GM11168 (cell line): ENCODE measurements at regions not wholly inside any gene's neighbourhood (a gene's known extent, or its start where the extent isn't known, plus 50 kb on each side); places are given as distances from the start of the nearest gene placed in this dataset.
"Not testable (repeated sequence)": the region's sequence is repeated elsewhere in the genome, so short reads cannot be mapped to it uniquely, and the experiment has no call there.

Experiments used
- in situ Hi-C: fragments of 300-500 bp; cut with MboI; formaldehyde crosslinking; loops from one replicate; pipeline ENCODE4 v1.12.0; 2022; ENCODE audit warnings: low sequenced_read_pairs; ENCODE audit not compliant: unreplicated experiment

DNA sequence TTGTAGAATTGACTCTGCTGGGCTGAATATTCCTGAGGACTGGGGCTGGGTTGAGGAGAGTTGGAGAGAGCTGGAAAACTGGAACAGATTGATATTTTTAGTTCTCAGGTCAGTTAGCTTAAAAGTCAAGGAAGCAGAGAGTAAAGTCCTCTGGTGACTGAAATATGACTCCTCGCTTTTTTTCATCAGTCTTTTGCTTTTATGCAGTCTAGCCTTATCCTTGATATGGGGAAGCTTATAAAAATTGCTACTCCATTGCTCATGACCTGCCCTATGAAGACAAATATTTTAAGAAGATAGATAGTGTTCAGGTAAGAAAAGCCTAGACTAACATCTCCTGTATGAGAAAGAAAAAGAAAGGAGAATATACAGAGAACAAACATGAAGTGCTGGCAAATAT, 152.7 kb downstream of the C4orf33 start:
- in situ Hi-C loops, result no loop called here

DNA sequence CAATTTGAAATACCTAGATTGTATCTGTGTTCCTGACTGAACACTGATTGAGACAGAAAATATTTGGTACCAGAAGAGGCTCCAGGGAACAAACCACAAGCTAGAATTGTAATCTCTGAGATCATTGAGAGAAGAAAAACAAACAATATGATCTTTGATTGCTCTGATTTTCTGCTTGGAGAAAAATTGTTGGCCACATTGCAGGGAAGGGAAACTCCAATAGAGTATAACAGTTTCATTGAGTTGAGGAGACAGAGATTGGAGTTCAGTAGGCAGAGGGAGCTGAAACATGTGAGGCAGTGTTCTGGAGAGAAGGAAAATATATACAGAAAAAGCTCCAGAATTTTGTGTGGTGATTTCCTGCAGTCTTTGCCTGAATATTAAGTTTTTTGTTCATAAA, 158.2 kb downstream of the C4orf33 start:
- in situ Hi-C loops, result no loop called here

DNA sequence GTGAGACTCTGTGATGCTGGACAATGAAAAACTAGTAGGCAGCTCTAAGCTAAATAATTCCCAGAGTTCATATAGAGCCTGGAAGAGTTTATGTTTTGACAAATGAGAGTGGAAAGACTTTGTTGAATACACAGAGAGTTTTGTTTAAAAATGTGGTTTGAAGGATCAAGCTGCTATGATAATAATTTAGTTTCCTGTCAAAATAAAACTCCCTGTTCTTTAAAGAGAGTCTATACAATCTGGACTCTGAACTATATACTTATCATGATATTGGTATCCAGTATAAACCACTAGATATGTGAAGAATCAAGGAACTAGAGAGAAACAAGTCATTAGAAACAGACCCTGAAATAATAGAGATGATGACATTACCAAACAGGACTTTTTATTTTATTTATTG, 158.6 kb downstream of the C4orf33 start:
- in situ Hi-C loops, result no loop called here

DNA sequence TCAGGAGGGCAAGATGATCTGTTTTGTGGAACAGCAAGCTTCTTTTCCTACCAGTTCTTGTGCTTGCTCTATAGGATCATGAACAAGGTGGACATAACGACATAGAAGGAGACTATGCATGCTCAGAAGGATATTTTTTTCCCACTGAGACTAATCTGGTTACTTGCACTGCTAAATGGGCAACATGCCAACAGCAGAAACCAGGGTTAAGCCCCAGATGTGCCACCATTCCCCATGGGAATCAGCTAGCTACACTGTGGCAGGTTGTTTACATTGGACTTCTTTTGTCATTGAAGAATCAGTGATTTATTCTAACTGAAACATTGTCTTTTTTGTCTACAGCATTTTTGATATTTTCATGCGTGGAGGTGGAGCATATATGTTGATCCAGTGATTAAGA, 165.6 kb downstream of the C4orf33 start:
- in situ Hi-C loops, result no loop called here

DNA sequence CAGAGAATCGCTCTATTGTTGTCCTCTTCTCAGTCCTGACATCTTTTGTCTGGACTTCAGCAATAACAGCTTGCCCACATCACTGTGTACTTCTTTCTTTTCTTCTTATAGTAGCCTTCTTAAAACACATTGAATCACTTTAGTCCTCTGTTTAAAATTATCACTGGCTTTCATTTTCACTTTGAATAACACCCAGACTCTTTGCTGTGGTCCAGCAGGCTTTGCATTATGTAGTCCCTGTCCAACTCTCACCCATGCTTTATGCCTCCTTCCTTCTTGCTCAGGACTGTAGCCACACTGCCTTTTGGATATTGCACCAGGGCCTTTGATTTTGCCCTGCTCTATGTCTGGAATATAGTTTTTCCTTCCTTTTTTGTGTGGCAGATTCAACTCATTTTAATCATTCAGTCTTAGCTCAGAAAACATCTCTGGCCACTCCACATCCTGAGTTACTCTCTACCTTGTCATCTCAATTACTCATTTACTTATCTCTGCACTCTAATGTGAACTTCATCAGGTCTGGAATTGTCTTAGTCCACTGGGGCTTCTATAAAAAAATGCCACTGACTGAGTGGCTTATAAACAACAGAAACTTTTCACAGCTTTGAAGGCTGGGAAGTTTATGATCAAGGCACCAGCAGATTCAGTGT, 168.2 kb downstream of the C4orf33 start:
- in situ Hi-C loops, result no loop called here

DNA sequence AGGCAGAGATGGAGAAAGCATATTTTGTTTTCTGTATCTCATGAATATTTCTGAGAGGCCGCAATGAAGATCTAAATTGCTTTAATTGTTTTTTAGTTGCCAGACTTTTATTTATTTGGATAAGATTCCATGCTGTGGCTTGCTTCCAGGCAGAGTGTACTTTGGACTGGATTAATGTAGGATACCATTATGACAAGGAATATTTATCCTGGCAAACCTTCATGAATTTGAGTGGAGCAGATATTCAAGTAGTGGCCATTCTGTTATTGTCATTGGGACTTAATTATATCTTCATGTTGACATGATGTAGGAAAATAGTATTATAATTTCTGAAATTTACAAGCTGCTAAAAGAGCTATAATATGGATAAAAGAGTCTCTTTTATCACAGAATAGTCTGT, 182.9 kb downstream of the C4orf33 start:
- in situ Hi-C loops, result no loop called here

DNA sequence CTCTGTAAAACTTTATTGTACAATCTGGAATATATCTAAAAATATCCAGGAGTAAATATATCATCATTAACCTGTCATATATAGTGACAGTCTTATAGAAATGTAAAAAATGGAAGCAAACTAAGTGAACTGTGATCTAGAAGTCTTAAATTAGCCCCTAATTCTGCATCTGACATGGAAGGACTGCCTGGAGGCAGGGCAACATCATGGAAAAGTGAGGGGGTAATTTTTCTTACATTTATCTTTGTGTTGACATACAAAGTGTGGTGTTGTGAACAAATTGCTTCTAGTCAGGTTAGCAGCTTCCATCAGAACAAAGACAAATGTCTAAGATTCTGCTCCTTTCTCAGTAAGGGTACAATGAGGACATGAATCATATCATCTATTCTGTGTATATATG, 186.3 kb downstream of the C4orf33 start:
- in situ Hi-C loops, result no loop called here

DNA sequence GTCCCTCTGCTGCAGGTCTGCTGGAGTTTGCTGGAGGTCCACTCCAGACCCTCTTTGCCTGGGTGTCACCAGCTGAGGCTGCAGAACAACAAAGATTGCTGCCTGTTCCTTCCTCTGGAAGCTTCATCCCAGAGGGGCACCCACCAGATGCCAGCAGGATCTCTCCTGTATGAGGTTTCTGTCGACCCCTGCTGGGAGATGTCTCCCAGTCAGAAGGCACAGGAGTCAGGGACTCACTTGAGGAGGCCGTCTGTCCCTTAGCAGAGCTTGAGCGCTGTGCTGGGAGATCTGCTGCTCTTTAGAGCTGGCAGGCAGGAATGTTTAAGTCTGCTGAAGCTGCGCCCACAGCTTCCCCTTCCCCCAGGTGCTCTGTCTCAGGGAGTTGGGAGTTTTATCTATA, 196.2 kb downstream of the C4orf33 start:
- in situ Hi-C loops, result not testable (repeated sequence)

DNA sequence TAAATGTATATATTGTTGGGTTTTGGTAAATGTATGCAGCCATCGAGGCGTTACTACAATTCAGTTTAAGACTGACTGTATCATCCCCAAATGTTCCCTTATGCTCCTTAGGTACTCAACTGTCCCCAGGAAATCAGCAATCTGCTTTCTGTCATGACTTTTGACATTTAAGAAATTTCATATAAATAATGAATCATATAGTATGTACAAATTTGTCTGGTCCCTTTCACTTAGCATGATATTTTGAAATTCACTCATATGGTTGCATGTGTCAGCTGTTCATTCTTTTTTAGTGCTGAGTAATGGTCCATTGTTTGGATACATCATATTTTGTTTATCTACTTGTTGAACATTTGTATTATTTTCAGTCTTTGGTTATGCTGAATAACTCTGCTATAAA, 218.8 kb downstream of the C4orf33 start:
- in situ Hi-C loops, result no loop called here

DNA sequence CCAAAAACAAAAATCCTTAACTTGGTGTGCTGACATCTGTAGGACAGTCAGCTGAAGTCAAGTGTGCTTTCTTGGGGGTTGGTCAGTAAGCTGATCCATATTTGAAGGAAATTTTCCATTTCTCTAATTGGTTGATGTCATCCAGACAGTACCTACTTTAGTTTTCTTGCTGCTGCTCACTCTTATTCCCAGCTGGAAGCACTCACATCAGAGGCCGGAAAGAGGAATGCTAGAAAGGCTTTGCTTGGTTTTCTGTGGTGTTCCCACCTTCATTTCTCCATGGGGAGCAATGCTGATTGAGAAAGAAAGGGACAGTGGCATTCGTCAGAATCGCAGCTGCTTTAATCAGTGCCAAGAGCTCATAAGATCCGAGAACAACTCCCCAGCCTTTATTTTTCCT, 227.0 kb downstream of the C4orf33 start:
- in situ Hi-C loops, result no loop called here

DNA sequence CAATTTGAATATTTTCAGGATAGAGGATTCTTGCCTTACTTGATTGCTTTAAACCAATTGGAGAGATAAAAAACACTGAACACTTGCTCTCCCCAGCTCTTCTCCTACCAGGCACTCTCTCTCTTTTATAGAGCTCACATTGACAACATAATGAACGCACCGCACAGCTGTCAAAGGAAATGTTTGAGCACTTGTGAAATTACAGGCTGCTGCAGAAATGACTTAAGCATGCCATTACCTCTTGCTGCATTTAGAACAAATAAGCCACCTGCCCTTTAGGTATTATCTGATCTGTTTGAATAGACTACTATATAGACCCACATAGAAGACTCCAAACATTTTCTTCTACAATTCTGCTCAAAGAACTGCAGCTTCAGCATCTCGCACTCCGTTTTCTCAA, 227.7 kb downstream of the C4orf33 start:
- in situ Hi-C loops, result no loop called here

DNA sequence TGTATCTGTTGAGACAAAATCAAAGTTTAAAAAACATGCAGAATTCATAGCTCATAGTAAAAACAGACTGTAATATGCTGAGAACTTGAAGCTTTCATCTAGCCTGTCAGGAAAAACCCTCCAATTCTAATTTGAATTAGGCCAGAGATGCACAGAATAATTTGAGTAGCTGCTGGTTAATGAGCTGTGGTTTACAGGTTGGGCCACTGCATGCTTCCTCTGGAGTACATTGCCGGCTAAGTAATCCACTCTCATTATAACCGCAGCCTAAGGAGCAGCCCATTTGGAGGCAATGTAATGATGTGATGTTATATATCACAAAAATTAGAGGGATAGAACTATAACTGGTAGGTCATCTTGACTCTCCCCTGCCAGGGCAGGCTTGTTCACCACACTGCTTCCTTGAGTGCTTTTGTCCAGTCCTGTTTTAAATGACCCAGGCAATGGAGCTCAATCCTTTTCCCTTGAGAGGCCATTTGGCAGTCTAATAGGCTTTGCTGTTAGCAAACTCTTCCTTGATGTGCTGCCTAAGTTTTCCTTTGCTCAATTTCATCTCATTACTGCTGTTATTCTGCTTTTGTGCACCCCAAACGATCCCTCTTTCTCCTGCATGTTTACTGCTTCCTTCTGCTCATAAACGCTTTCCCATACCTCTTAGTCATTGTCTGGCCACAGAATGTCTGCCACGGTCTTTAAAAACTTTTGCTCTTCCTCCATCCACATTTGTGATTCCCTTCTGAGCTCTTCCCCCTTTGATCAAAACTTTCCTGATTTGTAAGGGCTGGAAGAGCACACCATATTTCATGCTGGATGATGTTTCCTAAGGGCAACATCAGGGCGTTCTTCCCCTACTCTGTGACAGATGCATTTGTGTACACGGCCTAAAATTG, 230.9 kb downstream of the C4orf33 start:
- in situ Hi-C loops, result no loop called here

DNA sequence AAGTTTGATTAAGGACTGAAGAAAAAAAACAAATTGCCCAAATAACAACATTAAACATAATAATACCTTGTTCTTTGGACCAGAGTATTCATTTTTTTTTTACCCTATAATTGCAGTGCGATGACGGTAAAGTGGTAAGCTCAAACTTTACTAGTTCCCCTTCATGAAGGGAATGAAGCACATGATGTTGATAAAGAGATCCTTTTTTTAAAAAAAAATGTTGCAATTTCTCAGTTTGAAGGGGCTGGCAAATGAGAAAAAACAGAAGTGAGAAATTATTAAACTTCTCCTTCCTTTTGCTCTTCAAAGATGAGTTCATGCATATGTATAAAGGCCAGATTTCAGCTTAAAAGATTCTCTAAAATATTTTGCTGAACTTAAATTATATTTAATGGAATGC, 231.7 kb downstream of the C4orf33 start:
- in situ Hi-C loops, result no loop called here

DNA sequence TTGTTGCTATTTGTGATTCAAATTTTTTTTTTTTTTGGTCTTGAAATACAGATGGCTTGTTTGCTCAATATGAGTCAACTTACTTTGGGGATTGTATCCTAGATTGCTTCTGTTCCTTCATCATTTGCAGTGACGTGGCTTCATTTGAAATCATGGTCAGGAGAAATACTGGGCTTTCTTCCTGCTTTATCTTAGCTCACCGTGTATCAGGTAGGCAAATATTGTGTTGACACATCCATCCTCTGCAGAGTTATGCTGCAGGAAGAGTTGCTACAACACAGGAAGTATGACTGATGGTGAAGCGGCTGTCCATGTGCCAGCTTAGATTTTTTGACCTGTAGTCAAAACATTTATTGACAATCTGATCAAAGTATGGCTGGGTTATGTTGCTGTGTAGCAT, 232.2 kb downstream of the C4orf33 start:
- in situ Hi-C loops, result no loop called here

DNA sequence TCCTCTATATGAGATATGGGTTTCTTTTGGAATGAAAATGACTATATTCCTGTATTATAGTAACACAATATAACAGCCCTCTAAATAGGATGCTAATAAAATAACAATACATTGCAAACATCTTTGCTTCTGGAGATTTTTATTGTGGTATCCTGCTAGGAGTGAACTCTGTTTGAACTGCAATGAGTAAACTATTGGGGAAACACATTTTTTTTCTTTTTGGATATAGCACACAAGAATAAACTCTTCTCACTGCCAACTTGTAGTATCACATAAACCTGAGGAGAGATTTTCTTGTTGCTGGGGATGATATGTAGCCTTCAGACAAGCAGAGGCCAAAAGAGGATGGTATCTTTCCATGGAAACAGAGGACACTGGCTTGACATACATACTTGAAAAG, 238.2 kb downstream of the C4orf33 start:
- in situ Hi-C loops, result no loop called here

DNA sequence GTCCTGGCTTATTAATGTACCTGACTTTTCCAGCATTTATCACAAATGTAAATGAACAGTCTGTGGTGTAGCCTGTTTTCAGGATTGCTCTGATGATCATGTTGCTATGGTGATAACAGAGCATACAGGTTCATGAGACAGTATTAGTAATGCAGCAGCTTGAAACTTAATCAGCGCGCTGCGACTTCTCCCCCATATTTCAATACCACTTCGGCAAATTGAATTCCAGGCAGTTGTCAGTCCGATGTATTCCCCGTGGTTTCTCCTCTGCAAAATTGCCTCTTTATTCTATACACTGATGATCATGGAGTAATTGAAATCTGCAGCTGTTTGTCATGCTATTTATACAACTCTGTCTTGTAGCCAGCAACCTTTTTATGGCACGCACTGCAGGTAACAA, 239.3 kb downstream of the C4orf33 start:
- in situ Hi-C loops, result no loop called here

DNA sequence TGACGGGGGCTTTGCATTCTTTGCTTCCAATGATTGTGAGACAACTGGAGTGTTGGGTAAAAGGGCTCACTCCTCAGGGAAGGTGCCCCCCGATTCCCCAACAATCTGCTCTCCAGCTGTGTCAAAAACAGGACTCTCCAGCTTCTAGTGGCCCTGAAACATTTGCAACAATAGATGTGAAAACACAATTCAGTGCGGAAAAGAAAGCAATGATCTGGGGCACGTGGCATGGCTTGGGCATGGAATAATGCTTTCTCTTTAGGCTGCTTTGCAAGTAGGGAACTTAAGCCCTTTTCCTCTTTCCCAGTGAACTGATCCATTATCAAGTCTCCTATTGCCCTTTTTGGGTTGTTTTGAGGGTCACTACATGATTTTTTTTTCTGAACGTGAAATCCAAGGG, 239.9 kb downstream of the C4orf33 start:
- in situ Hi-C loops, result no loop called here

DNA sequence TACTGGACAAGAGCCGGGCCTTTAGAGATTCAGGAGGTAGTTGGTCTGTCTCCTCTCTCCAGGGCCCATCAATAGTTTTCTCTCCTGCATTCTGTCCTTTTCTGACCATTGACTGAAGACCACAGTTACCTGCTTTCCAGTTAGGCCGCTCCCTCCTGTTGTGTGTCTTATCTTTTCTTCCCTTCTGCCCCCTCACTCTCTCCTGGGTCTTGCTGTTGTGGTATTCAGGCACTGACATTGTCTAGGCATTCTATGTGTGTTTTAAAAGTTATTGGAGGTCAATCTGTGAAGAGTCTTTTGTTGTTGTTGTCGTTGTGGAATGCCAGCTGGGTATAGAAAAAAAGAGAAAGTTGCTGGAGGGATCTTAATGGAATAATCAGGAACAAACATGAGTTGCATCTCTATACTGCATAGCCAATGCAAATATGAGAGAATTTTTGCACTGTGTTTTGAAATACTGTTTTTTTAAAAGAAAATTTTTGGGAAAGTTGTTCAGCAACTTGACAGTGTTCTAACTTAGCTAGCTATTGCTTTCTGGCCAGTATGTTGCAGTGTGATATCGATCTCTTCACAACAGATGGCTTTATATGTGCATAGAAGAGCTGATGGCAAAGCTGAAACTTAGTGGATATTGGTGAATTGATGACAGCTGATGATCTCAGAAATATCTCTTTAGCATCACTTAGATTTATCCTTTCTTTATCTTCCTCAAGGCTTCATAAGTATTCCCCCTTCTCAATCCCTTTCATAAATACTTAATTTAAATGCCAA, 240.7 kb downstream of the C4orf33 start:
- in situ Hi-C loops, result no loop called here

DNA sequence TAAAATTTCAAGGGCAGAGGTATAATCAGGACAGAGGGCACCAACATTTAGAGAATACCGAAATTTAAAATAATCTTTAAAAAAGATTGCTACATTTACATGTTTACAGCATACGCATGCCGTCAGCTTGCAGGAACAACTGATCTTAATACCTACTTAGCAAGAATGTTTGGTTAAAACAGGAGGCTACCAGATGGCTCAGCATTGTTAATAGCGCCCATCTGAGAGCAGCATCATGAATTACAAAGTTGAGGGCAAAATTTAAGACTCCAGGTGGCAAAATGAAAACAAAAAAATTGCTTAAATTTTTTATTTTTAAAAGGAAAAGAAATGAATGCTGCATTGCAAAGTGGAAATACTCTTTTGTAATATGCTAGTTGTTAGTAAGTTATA, 241.3 kb downstream of the C4orf33 start:
- in situ Hi-C loops, result no loop called here

DNA sequence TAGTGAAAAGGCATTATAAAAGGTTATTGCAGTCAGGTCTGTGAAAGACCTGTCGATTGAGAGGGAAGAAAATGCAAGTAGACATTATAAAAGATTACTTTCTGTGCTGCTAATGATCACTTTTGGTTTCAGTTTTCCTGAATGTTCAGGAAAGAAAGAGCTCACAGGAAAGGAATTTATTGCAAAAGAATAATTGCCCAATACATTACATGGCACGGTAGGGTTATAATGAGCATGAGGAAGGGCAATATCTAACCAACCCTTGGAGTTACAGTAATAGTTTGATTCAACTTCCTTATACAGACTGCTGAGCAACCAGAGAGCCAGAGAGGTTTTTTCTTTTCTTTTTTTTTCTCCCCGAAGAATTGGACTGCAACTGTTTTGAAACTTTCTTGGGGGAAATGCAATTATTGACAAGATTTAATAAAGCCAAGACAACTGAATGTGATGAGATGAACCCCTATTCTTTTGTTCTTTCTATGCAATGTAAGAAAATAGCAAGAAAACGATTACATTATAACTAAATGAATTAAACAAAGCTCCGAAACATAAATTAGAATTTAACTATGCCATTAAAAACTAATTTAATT, 247.0 kb downstream of the C4orf33 start:
- in situ Hi-C loops, result no loop called here

DNA sequence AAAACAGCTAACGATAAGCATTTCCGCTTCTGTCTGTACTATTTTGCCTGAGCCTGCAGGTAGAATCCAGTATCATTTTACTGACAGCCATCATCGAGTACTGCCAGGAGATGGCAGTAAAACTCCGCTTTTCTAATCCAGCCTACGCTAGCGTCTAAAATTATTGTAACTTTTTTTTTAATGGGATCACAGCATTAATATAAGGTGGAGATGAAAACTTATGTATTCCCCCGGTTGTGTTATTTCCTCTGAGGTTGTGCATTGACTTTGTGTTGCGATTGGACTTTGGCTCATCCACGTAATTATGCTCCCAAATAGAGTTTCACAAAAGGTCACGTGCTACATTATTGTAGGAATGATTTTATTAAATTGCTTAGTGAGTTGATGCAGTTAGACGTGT, 248.1 kb downstream of the C4orf33 start:
- in situ Hi-C loops, result no loop called here
